HG03025 (cell line): ENCODE measurements at regions not wholly inside any gene's neighbourhood (a gene's known extent, or its start where the extent isn't known, plus 50 kb on each side); places are given as distances from the start of the nearest gene placed in this dataset.

Experiments used
- ATAC-seq: cut with Tn5 transposase; IDR thresholded peaks from one replicate; pipeline ENCODE4 v1.9.1; 2021; ENCODE audit warnings: mild to moderate bottlenecking, moderate library complexity; ENCODE audit not compliant: unreplicated experiment, low FRiP score

DNA sequence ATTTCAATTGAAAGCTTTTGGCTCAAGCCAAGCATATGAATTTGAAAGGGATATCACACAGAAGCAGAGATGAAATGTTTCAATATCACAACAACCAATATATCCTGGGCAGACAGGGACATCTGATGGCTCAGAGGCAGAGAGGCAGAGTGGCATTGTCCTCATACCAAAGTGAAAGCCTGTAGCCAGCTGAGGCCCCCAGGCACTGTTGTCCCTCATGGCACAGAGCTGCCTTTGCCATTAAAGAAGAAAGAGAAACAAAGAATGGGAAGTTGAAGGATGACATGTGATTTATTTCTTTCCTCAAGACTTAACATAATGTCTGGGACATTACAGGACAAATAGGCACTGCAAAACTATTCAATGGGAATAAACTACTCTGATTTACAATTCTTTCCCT is 504.3 kb upstream of the PCDH15 start:
- ATAC-seq, result no peak

DNA sequence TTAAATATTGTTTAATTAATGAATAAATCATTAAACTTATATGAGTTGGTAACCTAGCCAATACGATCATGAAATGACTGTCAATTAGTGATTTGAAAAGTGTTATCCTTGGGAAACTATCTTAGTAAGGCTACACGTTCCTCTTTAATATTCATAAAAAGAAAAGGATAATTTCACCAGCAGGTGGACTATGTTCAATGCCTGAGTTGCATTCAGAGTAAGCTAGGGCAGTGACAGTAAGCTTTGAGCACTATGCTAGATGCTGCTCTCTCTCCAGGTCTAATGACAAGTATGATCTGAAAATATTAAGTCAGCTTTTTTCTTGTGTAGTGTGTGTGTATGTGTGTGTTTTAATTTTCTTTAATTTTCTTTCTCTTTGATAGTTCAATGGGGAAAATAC is 486.3 kb upstream of the PCDH15 start:
- no peak for ATAC-seq

DNA sequence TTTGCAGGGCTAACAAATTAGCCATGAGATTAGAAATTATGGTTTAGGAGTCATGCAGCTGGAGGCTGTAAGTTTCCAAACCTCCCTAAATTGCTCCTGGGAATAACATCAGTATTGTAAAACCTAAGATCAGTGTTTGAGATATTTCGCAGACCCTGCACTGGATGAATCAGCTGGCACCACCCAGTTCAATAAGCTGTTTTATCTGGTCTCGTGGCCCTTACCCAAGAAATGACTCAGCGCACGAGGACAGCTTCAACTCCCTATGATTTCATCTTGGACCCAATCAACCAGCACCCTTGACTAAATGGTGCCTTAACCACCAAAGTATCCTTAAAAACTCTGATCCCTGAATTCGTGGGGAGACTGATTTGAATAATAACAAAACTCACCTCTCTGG is 482.0 kb upstream of the PCDH15 start:
- ATAC-seq, result no peak

DNA sequence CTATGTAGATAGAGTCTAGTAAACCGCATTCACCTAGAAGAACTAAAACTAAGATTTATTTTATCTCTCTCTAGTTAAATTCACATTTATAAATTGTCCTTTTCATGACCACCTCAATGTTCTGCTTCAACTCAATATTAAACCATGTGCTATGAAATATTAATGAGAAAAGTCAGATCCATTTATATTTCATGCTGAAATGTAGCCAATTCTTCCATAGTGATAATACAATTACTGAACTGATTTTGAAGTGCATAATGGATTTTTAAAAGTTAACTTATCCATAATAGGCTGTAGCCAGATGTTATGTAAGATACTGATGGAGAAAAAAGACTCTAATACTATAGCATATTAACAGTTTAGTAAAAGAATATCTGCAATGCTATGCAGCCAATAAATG is 479.7 kb upstream of the PCDH15 start:
- no peak for ATAC-seq

DNA sequence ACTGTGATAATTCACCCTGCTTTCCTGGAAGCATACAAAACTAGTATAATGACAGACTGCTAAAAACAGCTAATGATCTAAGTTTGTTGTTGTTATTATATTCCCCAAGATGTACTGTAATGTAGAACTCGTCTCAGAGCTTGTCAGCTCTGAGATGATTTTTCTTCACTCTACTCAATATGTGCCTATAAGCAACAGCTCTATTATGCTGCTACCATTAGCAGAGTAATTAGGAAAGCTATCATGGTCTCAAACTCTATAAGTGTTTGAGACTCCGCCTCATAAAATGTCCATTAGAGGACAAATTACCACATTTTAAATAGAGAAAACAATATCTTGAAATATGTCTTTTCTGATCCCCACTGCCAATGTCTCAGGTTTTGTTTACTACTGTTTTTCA is 476.5 kb upstream of the PCDH15 start:
- ATAC-seq, result no peak

DNA sequence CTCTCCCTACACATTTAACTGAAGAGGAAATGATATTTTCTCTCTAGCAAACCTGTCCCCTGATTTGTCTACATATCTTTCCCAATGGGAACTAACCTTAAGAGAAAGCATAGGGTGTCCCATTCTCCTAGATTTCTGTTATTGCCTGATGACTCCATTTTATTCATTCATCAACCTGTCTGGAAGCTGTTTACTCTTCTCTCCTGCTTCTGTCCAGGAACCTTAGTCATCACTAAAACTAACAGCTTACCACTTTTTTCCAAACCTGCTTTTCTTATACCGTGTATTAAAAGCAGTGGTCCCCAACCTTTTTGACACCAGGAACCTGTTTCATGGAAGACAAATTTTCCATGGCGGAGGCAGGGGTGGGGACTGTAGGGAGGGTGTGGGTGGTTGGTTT is 473.3 kb upstream of the PCDH15 start:
- no peak for ATAC-seq

DNA sequence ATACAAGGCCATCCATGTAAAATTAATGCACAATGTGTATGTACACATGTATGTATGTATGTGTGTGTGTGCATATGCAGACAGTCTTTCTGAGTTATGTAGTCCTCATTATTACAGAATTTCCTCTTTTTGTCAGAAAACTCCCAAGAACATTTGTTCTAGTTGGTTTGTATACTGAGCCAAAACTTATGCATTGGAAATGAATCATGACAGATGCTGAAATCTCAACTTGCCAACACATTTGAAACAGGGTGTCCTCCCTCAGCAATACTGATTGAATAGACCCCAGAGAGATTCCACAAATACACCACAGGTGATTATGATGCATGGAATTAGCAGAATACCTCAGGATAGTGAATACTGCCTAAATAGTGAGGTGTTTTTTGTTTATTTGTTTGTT is 472.9 kb upstream of the PCDH15 start:
- ATAC-seq, result no peak

DNA sequence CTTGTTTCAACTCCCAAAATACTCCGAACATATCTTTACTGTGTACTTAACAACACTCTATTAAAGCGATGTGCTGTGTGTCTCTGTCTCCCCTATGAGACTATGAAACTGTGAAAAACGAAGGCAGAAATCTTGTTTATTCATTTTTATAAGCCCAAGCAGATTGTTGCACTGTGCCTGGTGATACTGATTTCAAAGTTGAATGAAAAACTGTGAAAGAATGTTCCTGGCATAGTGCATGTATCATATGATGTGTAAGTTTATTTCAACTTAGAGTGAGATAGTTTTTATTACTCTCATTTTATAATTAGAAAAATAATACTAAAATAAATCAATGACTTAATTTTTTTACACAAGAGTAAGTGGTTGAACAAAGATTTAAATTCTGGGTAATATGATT is 471.9 kb upstream of the PCDH15 start:
- no peak for ATAC-seq

DNA sequence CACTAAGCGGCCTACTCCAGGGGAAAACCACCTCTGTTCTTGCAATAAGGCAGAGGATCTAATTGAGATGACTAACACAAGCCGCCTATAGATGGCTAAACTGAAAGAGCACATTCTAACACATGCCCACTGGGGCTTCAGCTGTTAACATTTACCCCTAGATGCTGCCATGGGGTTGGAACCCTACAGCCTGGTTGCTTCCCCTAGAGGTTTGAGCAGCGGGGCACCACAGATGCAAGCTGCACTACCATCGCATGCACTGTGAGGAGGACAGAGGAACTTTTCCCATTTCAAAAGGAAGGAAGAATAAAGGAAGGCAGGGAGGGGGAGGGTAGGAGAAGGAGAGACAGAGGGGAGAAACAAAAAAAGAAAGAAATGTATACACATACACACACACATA is 465.8 kb upstream of the PCDH15 start:
- no peak for ATAC-seq

DNA sequence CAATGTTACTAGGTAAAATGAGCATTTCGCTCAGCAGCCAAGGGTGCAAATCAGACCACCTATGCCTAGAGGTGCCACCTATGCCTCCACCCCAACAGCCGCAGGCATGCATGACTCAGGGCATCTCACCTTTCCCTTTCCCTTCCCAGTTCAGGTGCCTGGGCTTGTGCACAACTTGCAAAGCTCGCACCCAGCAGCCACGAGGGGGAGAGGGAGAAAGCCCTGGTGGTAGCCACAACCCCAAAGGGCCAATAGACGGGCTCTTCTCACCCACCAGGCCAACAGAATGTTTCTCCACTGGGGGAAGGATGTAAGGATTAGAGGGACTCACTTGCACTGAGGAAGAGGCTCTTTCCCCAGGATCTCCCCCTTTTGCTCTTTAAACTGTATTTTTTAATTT is 462.3 kb upstream of the PCDH15 start:
- ATAC-seq, result no peak

DNA sequence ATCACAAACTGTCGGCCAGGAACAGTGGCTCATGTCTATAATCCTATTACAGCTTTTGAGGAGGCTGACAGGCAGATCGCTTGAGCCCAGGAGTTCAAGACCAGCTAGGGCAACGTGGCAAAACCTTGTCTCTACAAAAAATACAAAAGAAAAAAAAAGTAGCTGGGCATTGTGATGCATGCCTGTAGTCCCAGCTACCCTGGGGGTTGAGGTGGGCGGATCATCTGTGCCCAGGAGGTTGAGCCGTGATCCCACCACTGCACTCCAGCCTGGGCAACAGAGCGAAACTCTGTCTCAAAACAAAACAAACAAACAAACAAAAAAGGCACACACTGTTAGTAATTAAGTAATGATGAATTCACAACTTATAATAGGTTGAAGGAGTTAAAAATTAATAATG is 441.5 kb upstream of the PCDH15 start:
- no peak for ATAC-seq

DNA sequence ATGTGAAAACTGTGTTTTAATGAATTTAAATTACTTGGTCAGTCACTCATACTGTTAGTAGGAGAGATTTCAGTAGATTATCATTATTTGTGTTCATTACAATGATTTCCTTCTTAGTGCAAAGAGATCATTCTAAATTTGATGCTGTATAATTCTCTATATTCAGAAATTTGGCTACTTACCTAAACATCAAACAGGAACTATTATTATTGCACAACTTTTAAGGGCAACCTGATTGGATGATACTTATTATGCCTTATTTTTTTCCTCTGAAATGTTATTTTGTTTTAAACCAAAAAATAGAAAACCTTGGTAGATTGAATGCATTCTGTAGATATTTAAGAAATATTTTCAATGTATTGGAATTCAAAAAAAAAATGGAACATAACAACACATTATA is 436.4 kb upstream of the PCDH15 start:
- no peak for ATAC-seq

DNA sequence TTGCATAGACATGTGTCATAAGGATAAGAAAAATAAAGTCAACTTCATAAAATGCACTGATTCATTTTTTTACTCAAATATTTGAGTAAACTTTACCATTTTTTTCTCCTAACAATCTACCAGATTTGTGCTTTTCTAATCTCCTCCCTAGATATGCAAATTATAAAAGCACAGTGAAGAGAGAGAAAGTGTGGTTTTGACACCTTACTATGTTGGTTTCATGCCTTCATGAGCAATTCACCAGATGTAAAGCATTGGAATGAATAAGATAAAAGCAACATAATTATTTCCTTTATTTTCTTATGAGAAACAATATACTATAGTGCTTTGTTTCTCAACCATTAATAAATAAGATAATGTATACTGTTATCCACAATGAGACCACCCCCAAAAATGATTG is 432.5 kb upstream of the PCDH15 start:
- no peak for ATAC-seq

DNA sequence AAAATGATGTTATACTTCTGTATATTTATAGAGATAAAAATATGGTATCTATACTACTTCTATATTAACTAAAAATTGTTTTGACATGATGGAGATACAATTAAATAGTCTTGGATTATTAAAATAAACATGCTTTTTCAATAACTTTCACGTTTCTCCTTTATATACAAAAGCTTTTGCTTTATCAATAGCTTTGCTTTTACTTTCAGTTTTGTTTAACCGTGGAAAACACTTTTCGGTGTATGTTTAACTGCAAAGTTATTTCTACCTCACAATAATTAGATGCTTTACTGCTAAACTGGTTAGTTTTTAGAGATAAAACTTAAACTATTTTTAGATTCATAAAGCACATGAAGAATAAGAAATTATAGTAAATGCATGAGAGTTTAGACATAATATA is 432.1 kb upstream of the PCDH15 start:
- ATAC-seq, result no peak

DNA sequence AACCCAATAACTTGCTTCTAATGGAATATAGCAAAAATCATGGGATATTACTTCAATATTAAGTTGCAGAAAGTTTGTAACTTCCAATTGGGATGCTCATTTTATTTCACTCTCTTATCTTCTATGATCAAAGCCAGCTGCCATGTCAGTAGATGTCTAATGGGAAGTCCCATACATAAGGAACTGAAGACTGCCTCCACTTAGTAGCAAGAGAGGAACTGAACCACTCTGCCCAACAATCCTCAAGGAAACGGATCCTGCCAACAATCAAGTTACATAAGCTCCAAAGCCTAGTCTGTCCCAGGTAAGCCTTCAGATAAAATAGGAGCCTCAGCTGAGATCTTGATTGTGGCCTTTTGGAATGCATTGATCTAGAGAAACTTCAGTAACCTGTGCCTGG is 431.5 kb upstream of the PCDH15 start:
- no peak for ATAC-seq

DNA sequence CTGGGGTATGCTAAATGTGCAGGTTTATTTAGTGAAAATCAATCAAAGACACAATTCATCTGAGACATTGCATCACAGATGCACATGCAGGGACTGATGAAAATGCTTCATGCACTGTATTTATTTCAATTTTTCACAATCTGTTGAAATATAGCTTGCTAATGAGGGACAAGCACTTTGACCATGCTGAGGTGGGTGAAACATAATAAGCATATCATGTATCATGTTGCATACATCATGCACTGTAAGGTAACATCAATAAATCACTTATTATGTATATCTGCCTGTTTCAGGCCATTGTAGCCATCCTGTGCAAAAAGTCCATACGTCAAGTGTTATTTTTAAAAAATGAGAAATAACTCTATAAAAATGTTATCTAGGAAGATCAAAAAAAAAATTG is 426.9 kb upstream of the PCDH15 start:
- no peak for ATAC-seq

DNA sequence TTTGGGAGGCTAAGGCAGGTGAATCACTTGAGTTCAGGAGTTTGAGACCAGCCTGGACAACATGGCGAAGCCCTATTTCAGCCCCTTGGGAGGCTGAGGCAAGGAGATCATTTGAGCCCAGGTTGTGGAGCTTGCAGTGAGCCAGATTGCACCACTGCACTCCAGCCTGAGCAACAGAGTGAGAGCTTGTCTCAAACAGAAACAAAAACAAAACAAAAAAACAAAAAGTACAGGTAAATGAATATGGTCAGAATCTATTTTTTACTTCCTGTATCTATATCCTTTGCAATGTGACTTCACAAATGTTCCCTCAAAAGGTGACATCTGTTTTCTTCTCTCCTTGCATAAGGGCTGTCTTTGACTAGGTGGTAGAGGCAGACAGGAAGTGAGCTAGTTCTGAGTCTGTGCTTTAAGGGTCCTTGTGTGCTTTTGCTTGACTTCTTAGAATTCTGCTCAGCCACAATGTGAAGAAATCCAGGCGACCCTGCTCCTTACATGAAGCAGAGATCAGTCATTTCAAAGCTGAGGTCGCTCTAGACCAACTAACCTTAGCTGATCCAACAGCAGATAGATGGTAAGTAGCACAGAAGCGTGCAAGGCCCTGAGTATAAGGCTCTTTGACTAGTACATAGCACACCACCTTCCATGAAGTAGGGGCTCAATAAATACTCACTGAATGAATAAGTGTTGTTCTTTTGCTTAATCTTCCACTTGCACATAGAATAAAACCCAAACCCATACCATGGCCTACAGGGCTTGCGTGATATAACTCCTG is 423.2 kb upstream of the PCDH15 start:
- no peak for ATAC-seq

DNA sequence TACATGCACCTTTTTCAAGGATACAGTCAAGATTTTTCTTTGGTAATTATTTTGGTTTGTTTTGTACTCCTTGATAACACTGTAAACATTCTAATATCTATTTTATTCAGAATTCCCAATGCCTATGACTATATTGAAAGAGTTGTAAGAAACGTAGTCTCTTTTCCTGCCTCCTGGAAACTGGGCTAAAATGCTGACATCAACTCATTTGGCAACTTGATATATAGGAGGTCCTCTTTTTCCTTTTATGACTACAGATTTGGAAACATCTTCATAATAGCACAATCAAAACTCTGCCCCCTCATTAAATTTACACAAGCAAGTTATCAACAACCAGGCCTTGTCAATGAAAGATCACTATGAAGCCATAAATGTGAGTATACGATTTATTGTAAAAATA is 422.3 kb upstream of the PCDH15 start:
- ATAC-seq, result no peak

DNA sequence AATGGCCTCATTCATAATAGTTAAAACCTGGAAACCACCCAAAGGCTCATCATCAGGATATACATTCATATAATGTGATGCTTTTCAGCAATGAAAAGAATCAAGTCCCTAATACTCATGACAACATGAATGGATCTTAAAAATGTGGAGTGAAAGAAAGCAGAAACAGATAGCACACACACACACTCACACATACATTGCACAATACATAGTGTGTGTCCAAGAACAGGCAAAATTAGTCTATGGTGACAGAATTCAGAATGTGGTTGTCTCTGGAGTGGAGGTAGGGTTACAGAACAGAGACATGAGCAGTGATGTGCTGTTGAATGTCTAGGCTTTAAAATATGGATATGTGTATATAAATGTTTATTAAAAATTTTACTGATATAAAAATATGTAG is 419.9 kb upstream of the PCDH15 start:
- ATAC-seq, result no peak

DNA sequence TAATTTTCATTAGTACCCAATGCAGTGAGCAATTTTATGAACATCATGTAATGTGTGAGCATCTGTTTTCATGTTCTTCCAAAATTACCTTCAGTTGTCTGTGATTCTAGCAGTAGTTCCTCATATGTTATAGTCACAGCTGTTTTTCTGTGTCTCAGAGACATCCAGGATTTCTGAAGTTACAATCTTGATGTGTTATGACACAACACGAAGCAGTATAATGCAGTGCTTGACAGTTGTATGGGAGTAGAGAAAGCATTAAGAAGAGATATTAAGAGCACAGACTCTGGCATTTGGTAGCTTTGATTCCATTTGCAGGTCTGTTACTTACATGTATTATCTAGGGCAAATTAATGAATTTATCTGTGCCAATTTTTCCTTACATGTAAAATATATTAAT is 414.7 kb upstream of the PCDH15 start:
- no peak for ATAC-seq

DNA sequence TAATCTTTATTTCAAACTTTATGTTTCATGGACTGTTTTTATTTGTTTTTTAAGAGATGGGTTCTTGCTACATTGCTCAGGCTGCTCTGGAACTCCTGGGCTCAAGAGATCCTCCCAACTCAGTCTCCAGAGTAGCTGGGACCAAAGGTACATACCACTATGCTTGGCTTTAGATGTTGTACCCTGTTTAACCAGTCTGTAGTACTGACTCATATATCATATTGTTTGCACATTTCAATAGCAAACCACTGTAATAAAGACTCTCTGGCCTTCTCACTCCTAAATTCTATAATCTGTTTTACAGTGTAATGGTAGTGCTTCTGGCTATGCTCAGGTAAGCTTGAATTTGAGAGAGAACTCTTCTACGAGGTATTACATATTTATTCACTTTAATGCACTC is 413.6 kb upstream of the PCDH15 start:
- ATAC-seq, result no peak

DNA sequence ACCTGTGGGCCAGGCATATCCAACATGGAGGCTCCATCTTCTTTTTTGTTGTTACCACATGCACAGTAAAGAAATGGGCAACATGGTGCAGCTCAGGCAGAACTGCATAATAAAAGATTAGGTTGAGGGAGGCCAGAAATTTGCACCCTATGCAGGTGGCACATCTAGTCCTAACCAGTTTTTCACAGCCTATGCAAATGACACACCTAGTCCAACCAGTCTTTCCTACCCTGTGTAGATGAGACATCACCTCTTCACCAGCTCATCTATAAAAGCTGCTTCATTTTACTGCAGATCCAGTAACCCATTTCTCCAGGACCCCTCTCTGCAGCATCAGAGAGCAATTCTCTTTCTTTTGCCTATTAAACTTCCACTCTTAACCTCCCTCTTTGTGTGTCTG is 411.0 kb upstream of the PCDH15 start:
- ATAC-seq, result no peak

DNA sequence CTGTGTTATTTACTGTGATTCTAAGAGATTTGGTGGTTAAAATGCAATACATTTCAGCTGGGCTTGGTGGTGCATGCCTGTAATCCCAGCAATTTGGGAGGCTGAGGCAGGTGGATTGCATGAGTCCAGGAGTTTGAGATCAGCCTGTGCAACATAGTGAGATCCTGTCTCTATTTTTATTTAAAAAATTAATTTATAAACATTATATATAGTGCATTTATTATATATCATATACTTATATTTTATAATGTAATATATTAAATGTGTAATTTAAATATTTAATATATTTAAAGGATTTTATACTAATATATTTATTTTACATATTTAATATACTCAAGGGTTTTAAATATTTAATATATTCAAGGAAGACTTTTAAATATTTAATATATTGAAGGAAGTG is 402.8 kb upstream of the PCDH15 start:
- no peak for ATAC-seq
